ENCODE measurements at regions not wholly inside any gene's neighbourhood (a gene's known extent, or its start where the extent isn't known, plus 50 kb on each side); places are given as distances from the start of the nearest gene placed in this dataset.
"Not testable (repeated sequence)": the region's sequence is repeated elsewhere in the genome, so short reads cannot be mapped to it uniquely, and the experiment has no call there.

DNA sequence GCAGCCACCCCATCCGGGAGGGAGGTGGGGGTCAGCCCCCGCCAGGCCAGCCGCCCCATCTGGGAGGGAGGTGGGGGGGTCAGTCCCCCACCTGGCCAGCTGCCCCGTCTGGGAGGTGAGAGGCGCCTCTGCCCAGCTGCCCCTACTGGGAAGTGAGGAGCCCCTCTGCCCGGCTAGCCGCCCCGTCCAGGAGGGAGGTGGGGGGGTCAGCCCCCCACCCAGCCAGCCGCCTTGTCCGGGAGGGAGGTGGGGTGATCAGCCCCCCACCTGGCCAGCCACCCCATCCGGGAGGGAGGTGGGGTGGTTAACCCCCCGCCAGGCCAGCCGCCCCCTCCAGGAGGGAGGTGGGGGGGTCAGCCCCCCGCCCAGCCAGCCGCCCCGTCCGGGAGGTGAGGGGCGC is 852.4 kb upstream of the DEFB115 start:
- DNase-seq, result not testable (repeated sequence)

- not testable (repeated sequence) for DNase-seq
Measured at GRCh38 chr20:30405585-30405984, 851.9 kb upstream of the DEFB115 start.

- not testable (repeated sequence) for DNase-seq
Measured at GRCh38 chr20:30406370-30406769, 851.1 kb upstream of the DEFB115 start.

DNA sequence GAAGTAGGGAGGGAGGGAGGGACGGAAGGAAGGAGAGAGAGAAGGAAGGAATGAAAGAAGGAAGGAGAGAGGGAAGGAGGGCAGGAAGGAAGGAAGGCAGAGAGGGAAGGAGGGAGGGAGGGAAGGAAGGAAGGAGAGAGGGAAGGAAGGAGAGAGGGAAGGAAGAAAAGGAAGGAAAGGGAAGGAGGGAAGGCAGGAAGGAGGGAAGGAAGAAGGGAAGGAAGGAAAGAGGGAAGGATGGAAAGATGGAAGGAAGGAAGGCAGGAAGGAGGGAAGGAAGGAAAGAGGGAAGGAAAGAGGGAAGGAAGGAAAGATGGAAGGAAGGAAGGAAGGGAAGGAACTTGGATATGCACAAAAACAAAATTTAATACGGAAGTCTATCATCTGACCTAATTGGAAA is 844.5 kb upstream of the DEFB115 start:
- DNase-seq, result no peak

DNA sequence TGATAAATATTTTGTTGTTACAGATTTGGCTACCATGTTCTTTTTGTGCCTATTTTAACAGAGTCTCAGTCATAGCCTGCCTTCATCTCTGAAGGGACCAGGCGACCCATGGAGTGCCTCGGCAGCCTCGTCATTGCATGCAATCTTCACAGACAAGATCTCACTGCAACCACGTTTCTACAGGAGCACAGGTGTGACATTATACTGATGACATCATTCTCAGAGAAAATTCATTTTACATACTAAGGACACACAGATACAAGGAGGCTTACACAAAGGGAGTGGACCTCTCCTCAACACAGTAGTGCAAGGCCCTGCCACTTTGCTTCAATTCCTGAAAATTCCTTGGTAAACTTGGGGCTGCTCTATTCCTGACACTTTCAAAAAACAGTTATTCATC is 840.1 kb upstream of the DEFB115 start:
- DNase-seq, result not testable (repeated sequence)

- DNase-seq, result not testable (repeated sequence)
Measured at GRCh38 chr20:30418378-30418777, 839.1 kb upstream of the DEFB115 start.

DNA sequence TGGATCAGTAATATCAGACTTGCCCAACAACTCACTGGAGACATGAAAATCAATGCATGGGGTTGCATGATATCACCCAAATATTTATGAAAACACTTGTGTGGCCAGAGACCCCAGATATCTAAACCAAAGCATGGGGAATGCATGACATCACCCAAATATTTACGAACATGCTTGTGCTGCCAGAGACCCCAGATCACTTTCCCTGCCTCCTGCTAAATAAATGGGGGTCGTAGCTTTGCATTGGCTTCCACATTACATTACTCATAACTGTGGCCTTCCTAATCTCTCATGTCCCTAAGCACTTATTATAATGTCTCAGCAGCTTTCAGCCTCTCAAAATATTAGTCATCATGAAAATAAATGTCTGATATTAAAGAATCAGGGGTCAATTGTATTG is 838.0 kb upstream of the DEFB115 start:
- DNase-seq, result no peak

DNA sequence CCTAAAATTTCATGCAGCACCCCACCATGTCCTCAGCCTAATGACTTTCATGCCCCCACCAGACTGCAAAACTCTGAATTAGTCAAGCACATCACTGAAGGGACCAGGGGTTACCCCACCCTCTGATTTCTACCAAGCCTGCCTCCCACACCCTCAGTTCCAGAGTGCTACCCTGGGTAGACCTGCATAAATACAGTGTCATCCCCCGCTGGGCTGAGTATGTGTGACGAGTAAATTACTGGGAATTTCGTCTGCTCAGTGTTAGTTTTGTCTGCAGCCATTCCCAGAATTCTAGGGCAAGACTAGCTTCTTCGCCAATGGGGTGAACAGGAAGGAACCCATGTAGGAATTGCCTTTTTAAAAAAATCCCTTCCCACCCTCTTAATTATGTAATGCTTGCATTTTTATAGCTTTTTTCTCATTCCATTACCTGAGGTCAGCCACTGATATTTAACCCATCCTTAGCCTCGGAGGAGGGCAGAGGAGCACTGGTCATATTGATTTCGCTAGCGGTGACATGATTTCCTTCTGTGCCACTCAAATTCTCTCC is 837.5 kb upstream of the DEFB115 start:
- not testable (repeated sequence) for DNase-seq
